GM12878 (cell line): ENCODE measurements at regions not wholly inside any gene's neighbourhood (a gene's known extent, or its start where the extent isn't known, plus 50 kb on each side); places are given as distances from the start of the nearest gene placed in this dataset.

Source experiments
- ATAC-seq: fragments of 200-7000 bp; cut with Tn5 transposase; 3 replicates; pipeline ENCODE4 v1.9.1; 2020; ENCODE audit warnings: mild to moderate bottlenecking, moderate library complexity
- BruUV-seq: library from RNA; stranded (reverse); fragments of 400-500 nt; replicated peaks from 2 replicates; lab custom pipeline; 2021; lab: Mats Ljungman, UMichigan
- CTCF ChIA-PET: fragments of 300-600 bp; sonication (Branson Sonifier 250); formaldehyde crosslinking; extraction: SDS; loops from one replicate; lab custom pipeline; 2021; ENCODE audit warnings: inconsistent platforms; lab: Yijun Ruan, JAX
- POLR2A ChIA-PET: fragments of 350-600 bp; formaldehyde crosslinking; extraction: SDS; loops from one replicate; lab custom pipeline; 2021; ENCODE audit warnings: inconsistent platforms; lab: Charles Lee
- RAD21 ChIA-PET: fragments of 300-600 bp; sonication (Branson Sonifier 250); formaldehyde crosslinking; loops from one replicate; lab custom pipeline; 2023; ENCODE audit warnings: antibody characterized with exemption; ENCODE audit not compliant: unreplicated experiment; lab: Charles Lee
- SMC1A ChIA-PET: fragments of 300-600 bp; sonication (Branson Sonifier 250); formaldehyde crosslinking; loops from one replicate; lab custom pipeline; 2023; ENCODE audit not compliant: unreplicated experiment, uncharacterized antibody; lab: Charles Lee
- DNase-seq: peaks from one replicate; pipeline ENCODE4 v3.0.0-alpha.2; 2011; ENCODE audit warnings: low read depth, low spot score
- FAIRE-seq: peaks from 3 replicates; lab custom pipeline; 2011; peaks lifted over from hg19 to GRCh38; lab: Jason Lieb, UNC
- H2AFZ ChIP-seq: 2 replicates; pipeline ENCODE4 v1.6.0; 2011; ENCODE audit warnings: low read depth, low read length, control low read depth; ENCODE audit not compliant: control insufficient read depth
- H3K27ac ChIP-seq: 2 replicates; pipeline ENCODE4 v1.5.1; 2011; ENCODE audit warnings: control low read depth; ENCODE audit not compliant: control insufficient read depth, insufficient read depth
- H3K27me3 ChIP-seq, 2 experiments: replicated peaks in 1 of 2; 2 replicates each; pipeline versions ENCODE4 v1.6.0 to v1.6.1; 2011; ENCODE audit warnings: low read length in 1 of 2; ENCODE audit not compliant: control insufficient read depth in 2 of 2, insufficient read depth in 2 of 2
- H3K36me3 ChIP-seq, 2 experiments: 2 replicates each; pipeline ENCODE4 v1.5.1; 2011; ENCODE audit warnings: low read length in 1 of 2; ENCODE audit not compliant: control insufficient read depth in 2 of 2, insufficient read depth in 2 of 2
- H3K4me1 ChIP-seq: 2 replicates; pipeline ENCODE4 v1.6.1; 2011; ENCODE audit warnings: mild to moderate bottlenecking, low read length, moderate library complexity, mixed read lengths; ENCODE audit not compliant: control insufficient read depth, insufficient read depth
- H3K4me2 ChIP-seq: 2 replicates; pipeline ENCODE4 v1.6.0; 2011; ENCODE audit warnings: control low read depth; ENCODE audit not compliant: control insufficient read depth, insufficient read depth
- H3K4me3 ChIP-seq: fragments of 200-600 bp; sonication (generic); 2 replicates; pipeline ENCODE4 v1.5.1; 2016
- H3K79me2 ChIP-seq: 2 replicates; pipeline ENCODE4 v1.6.0; 2011; ENCODE audit warnings: low read length; ENCODE audit not compliant: control insufficient read depth, insufficient read depth
- H3K9ac ChIP-seq: 2 replicates; pipeline ENCODE4 v1.8.0; 2011; ENCODE audit warnings: low read length, control low read depth, mixed read lengths; ENCODE audit not compliant: control insufficient read depth, insufficient read depth
- H3K9me3 ChIP-seq: replicated peaks from 3 replicates; pipeline ENCODE4 v1.5.1; 2011; ENCODE audit warnings: mild to moderate bottlenecking, low read length; ENCODE audit not compliant: control insufficient read depth, insufficient read depth
- H4K20me1 ChIP-seq: 2 replicates; pipeline ENCODE4 v1.6.0; 2011; ENCODE audit not compliant: control insufficient read depth, insufficient read depth
- CBX5 ChIP-seq: sonication (generic); IDR thresholded peaks from 2 replicates; pipeline ENCODE4 v1.6.1; 2016; ENCODE audit warnings: low read depth, moderate library complexity, mild to moderate bottlenecking, inconsistent platforms
- E4F1 ChIP-seq: fragments of 450-650 bp; IDR thresholded peaks from 2 replicates; pipeline ENCODE4 v1.6.1; 2018; ENCODE audit warnings: borderline replicate concordance, mild to moderate bottlenecking; ENCODE audit not compliant: partially characterized antibody
- FOXK2 ChIP-seq: fragments of 450-650 bp; IDR thresholded peaks from 2 replicates; pipeline ENCODE4 v1.6.1; 2017; ENCODE audit warnings: mild to moderate bottlenecking, moderate library complexity
- GABPA ChIP-seq: IDR thresholded peaks from 2 replicates; pipeline ENCODE4 v1.6.1; 2014; ENCODE audit warnings: antibody characterized with exemption, low read depth, mild to moderate bottlenecking, inconsistent platforms
- HDAC6 ChIP-seq: fragments of 200-600 bp; sonication (generic); IDR thresholded peaks from one replicate; pipeline ENCODE4 v1.8.0; 2017; ENCODE audit warnings: antibody characterized with exemption; ENCODE audit not compliant: unreplicated experiment
- JUND ChIP-seq: IDR thresholded peaks from 2 replicates; pipeline ENCODE4 v1.6.1; 2012; ENCODE audit warnings: low read depth, mild to moderate bottlenecking, low read length, improper control_type of control experiment, moderate library complexity
- MYC ChIP-seq: IDR thresholded peaks from 2 replicates; pipeline ENCODE4 v1.6.1; 2011; ENCODE audit warnings: mild to moderate bottlenecking, low read length, moderate library complexity, inconsistent platforms; ENCODE audit not compliant: insufficient read depth, insufficient replicate concordance, insufficient read length, severe bottlenecking
- RFX5 ChIP-seq: IDR thresholded peaks from 2 replicates; pipeline ENCODE4 v1.6.1; 2011; ENCODE audit warnings: low read depth, low read length, improper control_type of control experiment
- SMARCA5 ChIP-seq: fragments of 450-650 bp; IDR thresholded peaks from 2 replicates; pipeline ENCODE4 v1.6.1; 2017; ENCODE audit warnings: mild to moderate bottlenecking
- TCF12 ChIP-seq: IDR thresholded peaks from 2 replicates; pipeline ENCODE4 v1.6.1; 2011; ENCODE audit warnings: low read depth, mild to moderate bottlenecking, low read length
- ZNF622 ChIP-seq: fragments of 450-650 bp; IDR thresholded peaks from 2 replicates; pipeline ENCODE4 v1.6.1; 2017; ENCODE audit warnings: mild to moderate bottlenecking, inconsistent platforms
- WGBS: methylation state at CpG from one replicate; pipeline ENCODE4 v1.1.6; 2016; ENCODE audit warnings: low lambda C conversion rate; ENCODE audit not compliant: insufficient replicate concordance, insufficient coverage; ENCODE audit errors: missing lambda C conversion rate; 5-methylcytosine and 5-hydroxymethylcytosine counted together
- in situ Hi-C: fragments of 300-500 bp; cut with MboI; formaldehyde crosslinking; loops from 9 replicates; pipeline ENCODE4 v1.14.3; 2018; ENCODE audit warnings: mixed read lengths
- intact Hi-C: fragments of 100-400 bp; cut with micrococcal nuclease; formaldehyde crosslinking; loops from one replicate; pipeline ENCODE4 v1.14.2; 2022; ENCODE audit not compliant: unreplicated experiment

GRCh38 chr1:13899856-13900255 is 199.9 kb downstream of the PRDM2 start:
- Histone ChIP-seq H3K36me3 (no peaks in the 10 kb centered on the region), H3K9ac (no peak overlapping the region), H3K27me3 (no peaks in the 10 kb centered on the region), H3K4me2 (no peak overlapping the region), H4K20me1 (no peaks in the 10 kb centered on the region), H3K9me3 (no peaks in the 10 kb centered on the region; the same call in 2 of the 3 replicates), H3K4me3 (no peak overlapping the region), H3K4me1 (no peaks in the 10 kb centered on the region), H3K79me2 (no peaks in the 10 kb centered on the region), H2AFZ (no peak overlapping the region), H3K27ac (no peak overlapping the region)
- in situ Hi-C loops, result no loop called here
- ChIA-PET SMC1A (no interaction called here), CTCF (no interaction called here), POLR2A (no interaction called here), RAD21 (no interaction called here)
- no peak for FAIRE-seq
- no peak for DNase-seq
- no peak for ATAC-seq
- TF ChIP-seq CBX5, result no peak
- TF ChIP-seq JUND, result no peak
- no peak for TF ChIP-seq FOXK2
- no peak for TF ChIP-seq HDAC6
- TF ChIP-seq TCF12, result no peak
- TF ChIP-seq MYC, result no peak
- no peak for TF ChIP-seq ZNF622
- TF ChIP-seq RFX5, result no peak
- no peak for TF ChIP-seq GABPA
- TF ChIP-seq E4F1, result no peak
- TF ChIP-seq SMARCA5, result no peak
- intact Hi-C loops, result no loop called here
- 34% methylated on average over 7 of the region's 7 CpGs for WGBS
- no TSS peak for BruUV-seq
